ENCODE measurements at regions not wholly inside any gene's neighbourhood (a gene's known extent, or its start where the extent isn't known, plus 50 kb on each side); places are given as distances from the start of the nearest gene placed in this dataset.

DNA sequence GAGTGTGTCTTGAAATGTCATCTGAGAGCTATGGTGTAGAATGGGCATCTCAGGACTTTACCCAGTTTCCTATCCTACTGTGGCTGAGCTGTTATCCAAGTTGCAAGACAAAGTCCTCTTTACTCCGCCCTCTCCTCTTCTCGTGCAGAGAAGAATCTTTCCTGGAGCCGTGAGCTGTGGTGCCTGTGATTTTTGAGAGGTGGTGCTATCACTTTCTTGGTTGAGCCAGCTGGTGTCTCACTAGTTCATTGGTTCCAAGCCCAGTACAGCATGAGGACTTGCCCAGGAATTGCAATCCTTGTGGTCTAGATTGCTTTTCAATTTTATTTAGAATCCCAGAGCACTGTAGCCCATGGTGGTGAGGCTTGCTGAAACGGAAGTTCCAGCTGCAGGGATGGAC is 2300.3 kb downstream of the MAT2B start:
- TF ChIP-seq ZFP3 (CRISPR knock-in tag; IDR thresholded peaks at IDR 0.05) (no peak), CREB5 (CRISPR knock-in tag; IDR thresholded peaks at IDR 0.05; ENCODE audit: low read depth) (no peak), RARB (CRISPR knock-in tag; IDR thresholded peaks at IDR 0.05) (no peak)

Data from SK-N-SH treated with all-trans-retinoic acid at 6 μM for 48 hours (cell line).